Spleen (tissue), 7 donors: ENCODE measurements at regions not wholly inside any gene's neighbourhood (a gene's known extent, or its start where the extent isn't known, plus 50 kb on each side); places are given as distances from the start of the nearest gene placed in this dataset.

Experiments
- CTCF ChIP-seq, 11 experiments: fragments of 200-600 bp in 7 of 11; fragments of 450-650 bp in 4 of 11; sonication (generic) in 4 of 11; IDR thresholded peaks in 8 of 11; conservative IDR thresholded peaks in 3 of 11; 1 replicate in 7 of 11; 2 replicates in 4 of 11; pipeline versions ENCODE4 v1.4.0 to v1.8.0; 2016 to 2021; ENCODE audit warnings: antibody characterized with exemption in 11 of 11, inconsistent platforms in 4 of 11, mild to moderate bottlenecking in 1 of 11
- POLR2A ChIP-seq, 3 donors: fragments of 450-650 bp; IDR thresholded peaks; one replicate each; pipeline ENCODE4 v1.5.1; 2017; ENCODE audit warnings: antibody characterized with exemption in 3 of 3, mild to moderate bottlenecking in 1 of 3
- POLR2AphosphoS5 ChIP-seq, 3 donors: sonication (generic); formaldehyde crosslinking; IDR thresholded peaks; one replicate each; pipeline ENCODE4 v1.5.1; 2017; ENCODE audit warnings: antibody characterized with exemption in 3 of 3
- donor health status: DM: no; HTN: no; CAD: no; lungs with moderate emphysema.
- donor health status: DM: no; HTN: no; CAD: no.
- donor health status: DM: no; HTN: no; CAD: no.

- TF ChIP-seq POLR2A (IDR thresholded peaks at IDR 0.05) (no peak), CTCF (IDR thresholded peaks at IDR 0.05 in 8 of 11, conservative IDR thresholded peaks at IDR 0.05 in 3 of 11) (no peak), POLR2AphosphoS5 (IDR thresholded peaks at IDR 0.05) (no peak)
Measured at GRCh38 chr13:106034201-106034600, 501.3 kb downstream of the EFNB2 start.
